GM12891 (cell line): ENCODE measurements at regions not wholly inside any gene's neighbourhood (a gene's known extent, or its start where the extent isn't known, plus 50 kb on each side); places are given as distances from the start of the nearest gene placed in this dataset.

Source experiments
- PAX5 ChIP-seq: IDR thresholded peaks from 2 replicates; pipeline ENCODE4 v1.6.1; 2011; ENCODE audit warnings: low read length, moderate library complexity, mild to moderate bottlenecking; ENCODE audit not compliant: insufficient read depth, severe bottlenecking
- POLR2A ChIP-seq: IDR thresholded peaks from 2 replicates; pipeline ENCODE4 v1.6.1; 2011; ENCODE audit warnings: low read depth, low read length, control low read depth
- POLR2AphosphoS5 ChIP-seq: IDR thresholded peaks from 2 replicates; pipeline ENCODE4 v1.6.1; 2011; ENCODE audit warnings: low read depth, low read length, control low read depth
- POU2F2 ChIP-seq: IDR thresholded peaks from 2 replicates; pipeline ENCODE4 v1.6.1; 2011; ENCODE audit warnings: low read depth, mild to moderate bottlenecking, control low read depth, low read length, moderate library complexity
- SPI1 ChIP-seq: IDR thresholded peaks from 2 replicates; pipeline ENCODE4 v1.6.1; 2011; ENCODE audit warnings: low read depth, low read length, control low read depth
- TAF1 ChIP-seq: IDR thresholded peaks from 2 replicates; pipeline ENCODE4 v1.6.1; 2011; ENCODE audit warnings: low read depth, low read length, control low read depth

DNA sequence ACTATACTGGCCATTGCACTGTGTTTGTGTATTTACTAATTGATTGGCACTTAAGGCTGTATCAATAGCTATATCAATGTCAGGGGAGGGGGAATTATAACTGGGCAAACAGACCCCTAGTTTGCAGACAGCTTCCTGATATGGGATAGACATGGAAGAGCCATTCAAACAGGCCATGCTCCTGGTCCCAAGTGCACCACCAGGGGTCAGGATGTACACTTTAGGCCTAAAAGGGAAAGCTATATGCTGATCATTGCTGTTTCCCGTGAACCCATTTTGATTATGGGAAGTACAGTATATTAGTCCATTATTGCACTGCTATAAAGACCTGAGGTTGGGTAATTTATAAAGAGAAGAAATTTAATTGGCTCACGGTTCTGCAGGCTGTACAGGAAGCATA is 124.9 kb upstream of the BACE2 start:
- no peak for TF ChIP-seq POLR2A
- TF ChIP-seq POLR2AphosphoS5 = no peak
- TF ChIP-seq TAF1 = no peak
- no peak for TF ChIP-seq PAX5
- TF ChIP-seq SPI1 = no peak
- TF ChIP-seq POU2F2 = no peak
